ENCODE measurements at regions not wholly inside any gene's neighbourhood (a gene's known extent, or its start where the extent isn't known, plus 50 kb on each side); places are given as distances from the start of the nearest gene placed in this dataset.
"Not testable (repeated sequence)": the region's sequence is repeated elsewhere in the genome, so short reads cannot be mapped to it uniquely, and the experiment has no call there.

DNA sequence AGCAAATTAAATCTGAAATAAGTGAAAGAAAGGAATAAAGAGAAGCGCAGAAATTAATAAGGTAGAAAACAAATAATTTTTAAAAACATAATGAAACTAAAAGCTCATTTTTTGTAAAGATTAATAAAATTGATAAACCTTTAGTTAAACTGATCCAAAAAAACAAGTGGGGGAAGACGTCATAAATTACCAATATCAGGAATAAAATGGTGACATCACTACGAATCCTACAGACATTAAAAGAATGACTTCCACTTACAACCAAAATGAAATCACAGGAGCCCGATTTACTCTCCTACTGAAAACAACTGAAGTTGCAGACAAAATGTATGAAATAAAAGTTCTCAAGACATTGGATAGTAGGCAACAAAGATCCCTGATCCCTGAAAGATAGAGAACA lies 68.1 kb upstream of the IFFO2 start:
- no peak for DNase-seq

DNA sequence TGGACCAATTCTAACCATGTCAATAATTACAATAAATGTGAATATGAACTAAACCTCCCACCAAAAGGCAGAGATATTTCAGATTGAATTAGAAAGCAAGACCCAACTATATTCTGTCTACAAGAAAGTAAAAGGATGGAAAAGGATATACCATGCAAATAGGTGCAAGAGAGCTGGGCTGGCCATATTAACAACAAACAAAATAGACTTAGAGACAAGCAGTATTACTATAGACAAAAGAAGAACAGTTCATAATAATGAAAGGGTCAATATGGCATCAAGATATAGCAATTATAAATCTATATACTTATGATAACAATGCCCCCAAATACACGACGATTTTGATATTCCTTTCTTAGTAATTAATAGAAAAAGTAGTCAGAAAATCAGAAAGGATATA lies 67.3 kb upstream of the IFFO2 start:
- no peak for DNase-seq

DNA sequence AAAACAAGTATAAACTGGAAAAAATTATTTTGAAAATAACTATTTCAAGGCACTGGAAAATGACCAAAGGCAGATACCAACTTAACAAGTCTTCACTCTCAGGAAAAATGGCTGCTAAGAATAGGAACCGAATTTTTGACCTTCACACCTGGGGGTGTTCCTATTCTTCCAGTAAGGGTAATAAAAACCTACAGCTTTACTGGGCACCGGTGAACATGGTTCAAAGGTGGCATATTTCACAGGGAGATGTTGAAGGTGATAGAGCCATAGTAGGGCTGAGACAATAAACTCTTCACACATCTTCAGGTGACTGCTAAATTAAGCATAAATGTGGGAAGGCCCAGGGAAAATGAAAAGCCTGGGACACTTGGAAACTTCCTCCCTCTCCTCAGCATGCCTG lies 65.4 kb upstream of the IFFO2 start:
- DNase-seq: no peak

DNA sequence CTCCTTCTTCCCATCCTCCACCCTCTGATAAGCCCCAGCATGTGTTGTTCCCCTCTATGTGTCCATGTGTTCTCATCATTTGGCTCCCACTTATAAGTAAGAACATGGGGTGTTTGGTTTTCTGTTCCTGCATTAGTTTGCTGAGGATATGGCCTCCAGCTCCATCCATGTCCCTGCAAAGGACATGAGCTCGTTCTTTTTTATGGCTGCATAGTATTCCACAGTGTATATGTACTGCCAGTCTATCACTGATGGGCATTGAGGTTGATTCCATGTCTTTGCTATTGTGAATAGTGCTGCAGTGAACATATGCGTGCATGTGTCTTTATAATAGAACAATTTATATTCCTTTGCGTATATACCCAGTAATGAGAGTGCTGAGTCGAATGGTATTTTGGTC lies 62.8 kb upstream of the IFFO2 start:
- not testable (repeated sequence) for DNase-seq

DNA sequence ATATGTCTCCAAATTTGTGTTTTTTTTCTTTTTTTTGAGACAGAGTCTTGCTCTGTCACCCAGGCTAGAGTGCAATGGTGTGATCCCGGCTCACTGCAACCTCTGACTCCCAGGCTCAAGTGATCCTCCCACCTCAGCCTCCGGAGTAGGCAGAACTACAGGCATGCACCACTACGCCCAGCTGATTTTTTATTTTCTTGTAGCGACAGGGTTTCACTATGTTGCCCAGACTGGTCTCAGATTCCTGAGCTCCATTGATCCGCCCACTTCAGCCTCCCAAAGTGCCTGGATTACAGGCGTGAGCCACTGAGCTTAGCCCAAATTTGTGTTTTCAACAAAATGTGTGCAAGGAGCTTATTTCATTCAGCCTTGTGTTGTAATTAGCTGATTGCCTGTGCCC lies 59.0 kb upstream of the IFFO2 start:
- DNase-seq: no peak

DNA sequence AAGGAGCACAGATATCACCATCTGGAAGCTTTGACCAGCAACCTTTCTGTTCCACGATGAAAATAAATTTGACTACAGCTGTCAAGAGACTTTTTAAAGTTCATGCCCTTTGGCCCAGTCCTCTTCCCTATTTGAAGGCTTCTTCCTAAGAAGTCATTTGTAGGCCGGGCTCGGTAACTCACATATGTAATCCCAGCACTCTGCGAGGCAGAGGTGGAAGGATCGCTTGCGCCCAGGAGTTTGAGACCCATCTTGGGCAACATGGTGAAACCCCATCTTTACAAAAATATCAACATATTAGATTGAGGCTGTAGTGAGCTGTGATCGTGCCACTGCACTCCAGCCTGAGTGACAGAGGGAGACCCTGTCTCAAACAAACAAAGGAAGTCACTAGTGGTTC lies 58.3 kb upstream of the IFFO2 start:
- DNase-seq: no peak

DNA sequence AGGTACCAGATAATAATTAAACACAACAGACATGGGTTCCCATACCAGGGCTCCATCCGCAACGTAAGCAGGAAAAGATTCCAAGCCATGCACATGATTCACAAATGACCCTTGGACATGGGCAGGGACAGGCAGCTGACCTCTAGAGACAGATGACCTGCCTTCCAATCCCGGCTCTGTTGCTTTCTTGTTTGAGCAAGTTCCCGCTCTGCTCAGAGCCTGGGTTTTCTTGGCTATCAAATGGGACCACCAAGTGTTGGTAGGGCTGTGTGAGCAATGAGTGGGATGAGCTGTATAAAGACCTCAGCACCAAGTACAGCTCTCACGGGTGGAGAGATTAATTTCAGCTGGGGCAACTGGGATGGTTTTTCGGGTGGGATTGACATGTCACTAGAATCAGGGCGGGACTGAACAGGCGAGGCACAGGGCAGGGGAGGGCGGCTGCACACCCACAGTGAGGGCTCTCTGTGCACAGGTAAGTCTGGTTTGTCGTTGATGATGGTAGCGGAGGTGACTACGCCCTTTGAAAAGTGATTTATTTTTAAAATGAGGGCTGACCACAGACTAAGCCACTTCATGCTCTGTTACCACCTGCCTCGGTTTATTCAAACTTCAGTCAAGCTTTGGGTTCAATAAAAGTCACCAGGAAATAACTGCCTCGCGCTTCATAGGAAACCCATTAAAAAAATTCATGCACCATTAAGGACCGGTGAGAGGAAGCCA lies 57.5 kb upstream of the IFFO2 start:
- DNase-seq: no peak

DNA sequence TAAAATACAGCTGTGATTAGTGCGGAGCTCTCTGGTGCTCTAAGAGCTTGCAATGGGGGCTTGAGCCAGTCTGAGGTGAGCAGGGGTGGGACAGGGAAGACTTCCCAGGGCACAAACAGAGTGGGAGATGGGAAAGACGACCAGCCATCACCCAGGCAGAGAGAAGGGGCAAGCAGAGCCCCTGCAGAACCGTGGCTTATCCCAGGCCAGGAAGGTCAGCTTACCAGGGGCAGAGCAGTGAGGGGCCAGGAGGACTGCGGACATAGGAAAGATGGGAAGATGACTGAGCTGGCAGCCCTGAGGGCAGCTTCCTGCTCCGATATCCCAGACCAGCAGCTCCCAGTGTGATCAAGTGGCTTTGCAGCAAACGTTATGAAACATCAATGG lies 55.4 kb upstream of the IFFO2 start:
- no peak for DNase-seq

DNA sequence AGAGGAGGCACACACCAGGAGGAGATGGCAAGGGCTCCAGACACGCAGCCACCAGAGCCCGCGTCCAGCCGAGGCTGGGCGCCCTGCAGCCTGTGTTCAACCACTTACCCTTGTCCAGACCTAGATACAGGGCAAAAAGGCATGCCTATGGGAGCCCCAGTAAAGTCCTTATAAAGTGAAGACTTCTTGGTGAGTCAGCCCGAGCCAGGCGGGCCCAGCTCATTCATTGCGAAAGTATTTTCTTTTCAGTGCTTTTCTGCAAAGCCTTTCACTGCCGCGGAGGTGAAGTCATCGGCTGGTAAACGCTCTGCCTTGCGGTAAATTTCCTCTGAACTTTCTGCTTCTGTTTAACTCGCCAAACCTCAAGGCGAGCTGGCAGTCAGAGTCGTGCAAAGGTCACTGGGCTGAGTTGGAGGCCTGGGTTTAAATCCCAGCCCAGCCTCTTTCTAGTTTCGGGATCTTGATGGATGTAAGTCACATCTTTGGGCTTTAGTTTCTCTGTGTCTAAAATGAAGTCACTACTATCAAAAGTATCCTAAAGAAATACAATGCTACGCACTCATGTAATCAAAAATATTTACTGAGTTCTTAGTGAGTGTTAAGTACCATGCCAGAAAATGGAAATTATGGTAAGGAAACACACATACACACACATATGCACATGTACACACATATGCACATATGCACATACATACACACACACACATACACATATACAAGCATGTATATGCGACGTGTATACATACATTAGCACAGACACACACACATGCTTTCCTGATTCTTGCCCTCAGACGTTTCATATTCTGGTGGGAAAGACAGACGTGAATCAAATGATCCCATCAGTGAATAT lies 54.7 kb upstream of the IFFO2 start:
- peak; percentile 71 for DNase-seq

DNA sequence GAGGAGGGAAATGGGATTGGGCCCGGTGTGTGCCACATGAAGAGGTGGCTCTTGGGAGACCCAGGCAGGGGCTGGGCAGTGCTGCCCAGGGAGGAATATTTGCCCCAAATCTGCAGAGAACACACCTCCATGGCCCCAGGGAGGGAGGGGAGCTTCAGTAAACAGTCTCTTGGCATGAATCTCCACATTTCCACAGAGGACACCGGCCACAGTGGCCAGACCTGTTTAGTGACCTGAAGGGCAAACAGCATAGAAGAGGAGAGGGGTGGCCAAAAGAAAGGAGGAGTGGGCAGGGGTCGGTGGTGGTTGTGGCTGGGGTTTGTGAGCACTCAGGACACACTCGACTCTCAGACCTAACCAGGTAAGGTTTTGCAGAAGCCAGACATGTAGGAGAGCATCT lies 54.0 kb upstream of the IFFO2 start:
- DNase-seq: no peak

DNA sequence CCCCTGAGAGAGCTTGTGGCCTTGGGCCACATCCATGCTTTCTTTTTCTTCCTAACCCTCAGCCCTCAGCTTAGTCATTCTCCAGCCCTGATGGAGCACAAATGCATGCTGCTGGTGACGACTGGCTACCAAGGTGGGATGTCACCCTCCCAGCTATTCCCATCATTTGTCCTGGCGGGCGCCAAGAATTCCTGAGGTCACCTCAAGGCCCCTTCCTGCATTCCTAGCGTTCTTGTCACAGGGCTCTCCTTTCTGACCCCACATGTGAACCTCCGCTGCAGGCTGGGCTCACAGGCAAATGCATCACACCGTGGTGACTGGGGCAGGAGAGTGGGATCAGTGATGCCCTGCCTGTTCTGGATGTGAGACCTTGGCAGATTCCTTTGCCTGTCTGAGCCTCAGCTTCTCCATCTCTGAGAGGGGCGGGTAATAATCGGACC lies 53.4 kb upstream of the IFFO2 start:
- no peak for DNase-seq

DNA sequence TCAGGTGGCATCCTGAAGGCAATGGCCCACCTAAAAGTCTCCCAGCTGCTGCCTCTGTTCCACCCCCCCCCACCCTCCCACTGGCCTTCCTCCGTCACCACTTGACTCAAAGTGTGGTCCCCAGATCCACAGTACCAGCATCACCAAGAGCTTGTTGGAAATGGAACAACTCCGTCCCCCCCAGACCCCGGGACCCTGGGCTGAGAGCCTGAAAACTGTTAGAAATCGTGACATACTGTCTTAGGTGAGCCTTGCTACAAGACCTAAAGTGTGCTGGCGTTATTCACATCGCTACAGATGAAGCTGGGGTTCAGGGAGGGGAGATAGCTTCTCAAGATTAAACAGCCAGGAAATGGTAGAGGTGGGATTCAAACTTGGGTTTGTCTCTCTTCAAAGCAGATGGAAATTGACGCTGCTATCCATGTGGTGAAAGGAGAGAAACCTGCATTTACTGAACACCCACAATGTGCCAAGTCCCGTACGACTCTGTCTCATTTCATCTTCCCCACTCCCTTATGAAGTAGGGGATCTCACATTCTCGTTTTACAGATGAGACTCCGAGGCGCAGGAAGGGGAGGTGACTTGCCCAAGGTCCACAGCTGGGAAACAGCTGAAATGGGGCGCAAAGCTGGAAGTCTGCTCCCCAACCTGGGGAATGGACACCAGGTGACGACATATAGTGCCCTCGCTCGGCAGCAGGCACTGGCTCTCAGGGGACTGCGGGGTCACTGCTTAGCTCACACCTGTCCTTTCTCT lies 52.8 kb upstream of the IFFO2 start:
- no peak for DNase-seq

DNA sequence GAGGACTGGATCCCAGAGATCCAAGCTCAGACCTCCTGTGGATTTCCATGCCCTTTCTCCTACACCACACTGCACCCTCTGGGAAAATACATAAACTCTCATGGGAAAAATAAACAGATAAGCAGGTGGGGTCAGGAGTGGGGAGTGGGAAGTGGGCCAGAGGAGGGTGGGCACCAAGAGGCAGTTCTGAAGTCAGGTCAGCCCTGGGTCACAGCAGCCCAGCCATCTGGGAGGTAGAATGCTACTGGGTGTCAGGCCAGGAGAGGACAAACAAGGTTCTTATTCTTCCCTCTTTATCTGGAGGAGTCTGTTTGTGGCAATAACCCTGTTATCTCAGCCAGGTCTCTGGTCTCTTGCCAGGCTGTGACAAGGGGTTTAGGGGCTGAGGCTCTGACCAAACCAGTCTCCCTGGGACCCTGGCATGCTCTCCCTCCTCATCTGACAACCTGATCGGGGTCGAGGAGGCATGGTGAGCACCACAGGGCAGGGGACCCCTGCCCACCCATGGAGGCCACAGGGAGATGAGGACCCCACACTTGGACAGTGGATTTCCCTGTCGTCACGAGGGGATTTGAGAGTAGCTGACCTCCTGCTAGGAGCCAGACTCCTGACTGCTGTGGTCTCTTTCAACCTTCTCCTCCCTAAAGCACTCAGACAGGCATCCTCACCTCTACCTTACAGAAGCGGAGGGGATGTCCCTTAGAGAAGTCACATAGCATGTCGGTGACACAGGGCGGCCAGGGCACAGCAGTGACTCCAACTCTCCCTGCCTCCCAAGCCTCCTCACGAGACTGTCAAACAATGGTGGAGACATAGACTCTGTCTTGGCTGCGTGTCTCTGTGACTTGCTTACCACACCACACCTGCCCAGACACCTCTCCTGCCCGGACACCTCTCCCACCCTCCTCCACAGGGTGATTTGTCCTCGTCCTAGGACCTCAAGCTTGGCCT lies 51.3 kb upstream of the IFFO2 start:
- peak; percentile 19 for DNase-seq

DNA sequence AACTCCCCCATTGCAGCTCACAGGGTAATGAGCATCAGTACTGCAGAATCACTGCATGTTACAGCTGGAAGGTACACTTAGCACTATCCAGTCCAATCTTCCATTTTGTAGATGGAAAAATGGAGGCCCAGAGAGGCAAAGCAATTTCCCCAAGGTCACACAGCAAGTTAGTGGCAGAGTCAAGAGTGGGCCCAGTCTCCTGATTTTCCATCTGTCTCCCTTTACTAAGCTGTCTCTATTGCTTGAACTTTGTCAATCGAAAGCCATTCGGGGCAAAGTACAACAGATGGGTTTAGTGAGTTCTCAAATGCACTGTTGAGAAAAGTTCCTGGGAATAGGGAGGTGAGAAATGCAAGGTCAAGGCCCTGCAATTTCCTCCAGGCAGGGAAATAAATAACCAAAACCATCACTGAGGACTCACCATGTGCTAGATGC lies 50.4 kb upstream of the IFFO2 start:
- no peak for DNase-seq

Data from OCI-M1 (cell line).